ENCODE measurements at regions not wholly inside any gene's neighbourhood (a gene's known extent, or its start where the extent isn't known, plus 50 kb on each side); places are given as distances from the start of the nearest gene placed in this dataset.
"Not testable (repeated sequence)": the region's sequence is repeated elsewhere in the genome, so short reads cannot be mapped to it uniquely, and the experiment has no call there.

DNA sequence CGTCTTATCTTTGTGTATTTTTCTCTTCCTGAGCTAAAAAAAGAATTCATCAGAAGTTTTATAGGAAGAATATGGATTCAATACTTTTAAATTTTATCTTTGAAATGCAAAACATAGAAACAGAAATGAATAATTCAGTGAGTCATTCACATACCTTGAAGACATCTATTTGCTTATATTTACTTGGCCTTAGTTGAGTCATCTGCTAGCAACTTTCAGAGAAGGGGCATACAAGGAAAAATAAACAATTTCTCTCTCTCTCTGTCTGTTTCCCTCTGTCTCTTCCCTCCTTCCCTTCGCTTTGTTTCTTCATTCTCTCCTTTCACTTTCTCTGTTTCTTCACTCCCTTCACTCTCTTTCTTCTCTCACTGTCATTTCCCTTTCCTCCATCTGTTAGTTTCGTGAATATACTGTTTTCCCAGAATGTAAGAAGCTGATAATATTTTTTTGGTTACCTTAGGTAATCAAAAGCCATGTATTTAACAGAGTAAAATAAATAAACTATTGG is 477.2 kb downstream of the BRINP3 start:
- H3K9me3 Mint-ChIP-seq, result peaks cover 22% of the 10 kb centered on the region
- DNase-seq (no peak), ATAC-seq (no peak)
- H3K4me1 Mint-ChIP-seq, result no peaks in the 10 kb centered on the region
- no peak overlapping the region for H3K27ac Mint-ChIP-seq
- H3K36me3 Mint-ChIP-seq (ENCODE audit: low read depth), result no peaks in the 10 kb centered on the region
- H3K27me3 Mint-ChIP-seq, result no peaks in the 10 kb centered on the region
- no peak overlapping the region for H3K4me3 Mint-ChIP-seq

DNA sequence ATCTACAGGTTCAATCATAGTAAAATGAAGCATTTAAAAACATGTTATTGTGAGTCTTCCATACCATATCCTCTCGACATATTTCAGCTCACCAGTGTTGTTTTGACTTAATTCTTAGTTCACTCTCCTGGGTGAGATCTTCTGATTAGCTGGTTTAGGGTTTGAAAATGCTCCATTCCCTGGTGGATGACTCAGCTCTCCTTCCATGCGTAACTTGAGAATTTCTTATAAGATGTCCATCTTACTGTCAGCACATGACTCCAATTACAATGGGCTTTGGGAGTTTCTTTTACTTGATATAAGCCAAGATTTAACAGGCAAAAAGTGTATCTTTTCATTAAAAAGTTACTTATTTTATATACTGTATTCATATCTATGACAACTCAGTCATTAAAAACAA is 476.5 kb downstream of the BRINP3 start:
- H3K27ac Mint-ChIP-seq, result no peak overlapping the region
- H3K27me3 Mint-ChIP-seq, result no peaks in the 10 kb centered on the region
- H3K4me1 Mint-ChIP-seq, result no peaks in the 10 kb centered on the region
- H3K36me3 Mint-ChIP-seq (ENCODE audit: low read depth), result no peaks in the 10 kb centered on the region
- ATAC-seq, result no peak
- peaks cover 26% of the 10 kb centered on the region for H3K9me3 Mint-ChIP-seq
- no peak overlapping the region for H3K4me3 Mint-ChIP-seq
- no peak for DNase-seq

DNA sequence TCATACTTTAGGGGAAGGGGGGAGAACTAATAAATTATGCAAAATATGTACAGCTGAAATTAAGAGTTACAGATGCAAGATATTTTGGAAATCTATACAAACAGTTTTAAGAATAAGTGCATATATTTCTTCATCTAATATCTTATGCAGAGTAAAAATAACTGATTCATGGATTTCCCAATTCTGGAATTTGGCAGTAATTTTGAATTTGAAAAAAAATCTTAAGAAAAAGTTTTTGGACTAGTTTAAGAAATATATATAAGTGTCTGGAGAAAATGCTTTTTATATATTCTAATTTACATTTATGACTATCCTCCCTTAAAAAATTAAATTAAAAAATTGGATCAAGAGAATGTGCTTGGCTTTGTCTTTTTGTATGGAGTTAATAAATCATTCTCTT is 474.3 kb downstream of the BRINP3 start:
- DNase-seq, result no peak
- Mint-ChIP-seq H3K9me3 (peaks cover 25% of the 10 kb centered on the region), H3K4me3 (no peak overlapping the region), H3K27me3 (no peaks in the 10 kb centered on the region), H3K36me3 (ENCODE audit: low read depth) (no peaks in the 10 kb centered on the region), H3K4me1 (no peaks in the 10 kb centered on the region), H3K27ac (no peak overlapping the region)
- no peak for ATAC-seq

DNA sequence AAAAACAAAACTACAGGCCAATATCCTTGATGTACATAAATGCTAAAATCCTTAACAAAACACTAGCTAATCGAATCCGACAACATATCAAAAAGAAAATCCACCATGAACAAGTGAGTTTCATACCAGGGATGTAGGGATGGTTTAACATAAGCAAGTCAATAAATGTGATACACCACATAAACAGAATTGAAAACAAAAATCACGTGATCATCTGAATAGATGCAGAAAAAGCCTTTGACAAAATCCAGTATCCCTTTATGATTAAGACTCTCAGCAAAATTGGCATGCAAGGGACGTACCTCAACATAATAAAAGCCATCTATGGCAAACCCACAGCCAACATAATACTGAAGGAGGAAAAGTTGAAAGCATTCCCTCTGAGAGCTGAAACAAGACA is 466.1 kb downstream of the BRINP3 start:
- peaks cover 32% of the 10 kb centered on the region for H3K9me3 Mint-ChIP-seq
- H3K4me1 Mint-ChIP-seq, result no peaks in the 10 kb centered on the region
- H3K27ac Mint-ChIP-seq, result no peak overlapping the region
- no peak for ATAC-seq
- no peak overlapping the region for H3K4me3 Mint-ChIP-seq
- no peaks in the 10 kb centered on the region for H3K27me3 Mint-ChIP-seq
- DNase-seq, result no peak
- no peaks in the 10 kb centered on the region for H3K36me3 Mint-ChIP-seq (ENCODE audit: low read depth)

DNA sequence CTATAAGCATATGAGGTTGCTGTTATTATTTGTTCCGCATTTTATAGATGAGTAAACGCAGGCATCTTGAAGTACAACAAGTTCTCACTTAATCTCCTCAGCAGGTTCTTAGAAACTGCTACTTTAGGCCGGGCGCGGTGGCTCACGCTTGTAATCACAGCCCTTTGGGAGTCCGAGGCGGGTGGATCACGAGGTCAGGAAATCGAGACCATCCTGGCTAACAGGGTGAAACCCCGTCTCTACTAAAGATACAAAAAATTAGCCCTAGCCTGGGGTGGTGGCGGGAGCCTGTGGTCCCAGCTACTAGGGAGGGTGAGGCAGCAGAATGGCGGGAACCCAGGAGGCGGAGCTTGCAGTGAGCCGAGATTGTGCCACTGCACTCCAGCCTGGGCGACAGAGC is 458.5 kb downstream of the BRINP3 start:
- ATAC-seq; H3K4me3 Mint-ChIP-seq; H3K36me3 Mint-ChIP-seq (ENCODE audit: low read depth); DNase-seq; H3K27me3 Mint-ChIP-seq; H3K27ac Mint-ChIP-seq; H3K4me1 Mint-ChIP-seq: not testable (repeated sequence)
- H3K9me3 Mint-ChIP-seq, result peaks cover 22% of the 10 kb centered on the region

DNA sequence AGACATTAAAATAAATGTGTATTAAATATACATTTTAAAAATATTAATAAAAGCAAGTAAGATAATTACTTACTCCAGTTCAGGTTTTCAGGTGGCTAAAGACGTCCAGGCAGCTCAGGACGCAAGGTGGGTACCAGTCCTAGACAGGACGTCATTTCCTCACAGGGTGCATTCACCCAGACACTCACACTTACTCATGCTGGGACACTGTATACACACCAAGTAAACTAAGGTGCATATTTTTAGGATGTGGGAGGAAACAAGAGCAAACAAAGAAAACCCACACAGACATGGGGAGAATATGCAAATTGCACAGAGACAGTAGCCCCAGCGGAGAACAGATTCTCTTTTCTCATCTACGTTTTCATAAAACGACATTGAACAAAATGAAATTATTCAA is 457.9 kb downstream of the BRINP3 start:
- no peaks in the 10 kb centered on the region for H3K27me3 Mint-ChIP-seq
- no peak overlapping the region for H3K27ac Mint-ChIP-seq
- DNase-seq (no peak), ATAC-seq (no peak)
- H3K36me3 Mint-ChIP-seq (ENCODE audit: low read depth), result no peaks in the 10 kb centered on the region
- no peak overlapping the region for H3K4me3 Mint-ChIP-seq
- peaks cover 24% of the 10 kb centered on the region for H3K9me3 Mint-ChIP-seq
- no peaks in the 10 kb centered on the region for H3K4me1 Mint-ChIP-seq

DNA sequence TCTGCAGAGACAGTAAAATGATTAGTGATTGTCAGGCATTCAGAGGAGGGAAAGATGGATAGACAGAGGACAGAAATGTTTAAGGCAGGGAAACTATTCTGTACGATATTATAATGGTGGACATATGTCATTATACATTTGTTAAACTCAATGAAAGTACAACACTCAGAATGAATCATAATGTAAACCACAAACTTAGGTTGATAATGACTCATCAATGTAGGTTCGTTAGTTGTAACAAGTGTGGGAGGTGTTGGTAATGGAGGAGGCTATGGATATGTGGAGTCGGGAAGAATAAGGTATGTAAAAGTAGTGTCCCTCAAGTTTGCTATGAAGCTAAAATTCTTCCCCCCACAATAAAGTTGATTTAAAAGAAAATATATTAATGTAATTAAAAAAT is 455.0 kb downstream of the BRINP3 start:
- no peak for DNase-seq
- no peaks in the 10 kb centered on the region for H3K4me1 Mint-ChIP-seq
- no peak overlapping the region for H3K27ac Mint-ChIP-seq
- no peaks in the 10 kb centered on the region for H3K27me3 Mint-ChIP-seq
- no peak for ATAC-seq
- H3K9me3 Mint-ChIP-seq, result peaks cover 23% of the 10 kb centered on the region
- H3K36me3 Mint-ChIP-seq (ENCODE audit: low read depth), result no peaks in the 10 kb centered on the region
- H3K4me3 Mint-ChIP-seq, result no peak overlapping the region

DNA sequence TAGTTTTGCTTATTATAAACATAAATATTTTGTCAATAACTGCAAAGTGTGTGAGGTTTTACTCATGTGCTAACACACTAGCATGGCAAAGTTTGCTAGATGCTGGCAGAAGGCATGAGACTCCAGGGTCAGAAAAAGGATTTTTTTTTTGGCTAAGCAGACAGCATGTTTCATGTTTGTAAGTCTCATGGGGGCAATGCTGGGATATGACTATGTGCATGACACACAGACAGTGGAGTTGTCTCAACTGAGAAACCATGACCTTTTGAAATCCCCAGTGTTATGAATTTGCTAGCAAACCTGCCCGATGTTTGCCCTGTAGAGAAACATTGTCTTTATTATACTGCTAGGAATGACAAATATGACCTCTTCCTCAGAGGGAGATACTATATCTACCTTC is 448.2 kb downstream of the BRINP3 start:
- Mint-ChIP-seq H3K4me1 (no peaks in the 10 kb centered on the region), H3K36me3 (ENCODE audit: low read depth) (no peaks in the 10 kb centered on the region), H3K9me3 (peaks cover 15% of the 10 kb centered on the region), H3K27me3 (no peaks in the 10 kb centered on the region), H3K4me3 (no peak overlapping the region), H3K27ac (no peak overlapping the region)
- DNase-seq (no peak), ATAC-seq (no peak)

DNA sequence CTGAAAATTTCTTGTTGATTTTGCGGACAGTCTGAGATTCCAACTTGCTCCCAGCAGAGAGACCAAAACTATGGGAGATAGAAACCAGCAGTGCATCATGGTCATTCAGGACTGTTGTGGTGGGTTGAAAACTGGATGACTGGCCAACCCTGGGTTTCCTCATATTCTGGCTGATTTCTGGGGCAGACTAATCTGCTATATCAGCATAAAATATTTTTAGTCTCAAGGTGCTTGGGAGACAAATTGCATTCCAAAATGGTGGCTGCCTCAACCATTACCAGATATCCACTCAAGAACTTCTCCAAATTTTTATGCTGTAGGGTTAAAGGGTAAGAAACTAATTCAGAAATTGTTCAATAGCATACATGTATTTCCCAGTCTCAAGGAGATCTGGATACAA is 434.0 kb downstream of the BRINP3 start:
- H3K9me3 Mint-ChIP-seq, result peaks cover 24% of the 10 kb centered on the region
- H3K36me3 Mint-ChIP-seq (ENCODE audit: low read depth), result no peaks in the 10 kb centered on the region
- H3K4me1 Mint-ChIP-seq, result no peaks in the 10 kb centered on the region
- H3K27me3 Mint-ChIP-seq, result no peaks in the 10 kb centered on the region
- no peak overlapping the region for H3K4me3 Mint-ChIP-seq
- ATAC-seq (no peak), DNase-seq (no peak)
- H3K27ac Mint-ChIP-seq, result no peak overlapping the region

DNA sequence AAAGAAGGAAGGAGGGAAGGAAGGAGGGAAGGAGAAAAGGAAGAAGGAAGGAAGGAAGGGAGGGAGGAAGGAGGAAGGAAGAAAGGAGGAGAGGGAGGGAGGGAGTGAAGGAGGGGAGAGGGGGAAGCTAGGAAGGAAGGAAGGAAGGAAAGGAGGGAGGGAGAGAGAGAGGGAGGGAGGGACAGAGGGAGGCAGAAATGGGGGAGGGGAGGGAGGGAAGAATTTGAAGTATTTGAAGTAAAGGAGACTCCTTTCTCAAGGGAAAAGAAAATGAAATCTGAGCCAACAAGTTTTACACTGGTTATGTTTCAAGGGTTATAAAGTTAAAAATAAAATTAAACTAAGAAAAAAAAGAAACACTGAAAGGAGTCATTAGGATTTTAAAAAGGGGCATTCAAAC is 431.4 kb downstream of the BRINP3 start:
- H3K36me3 Mint-ChIP-seq (ENCODE audit: low read depth), result no peaks in the 10 kb centered on the region
- peaks cover 24% of the 10 kb centered on the region for H3K9me3 Mint-ChIP-seq
- H3K27ac Mint-ChIP-seq, result no peak overlapping the region
- no peak for ATAC-seq
- no peaks in the 10 kb centered on the region for H3K27me3 Mint-ChIP-seq
- no peak for DNase-seq
- H3K4me3 Mint-ChIP-seq, result no peak overlapping the region
- no peaks in the 10 kb centered on the region for H3K4me1 Mint-ChIP-seq

All from activated naive CD8-positive, alpha-beta T cell treated with anti-CD3 and anti-CD28 coated beads, Interleukin-2, amount 50 U/mL, for 24 hours (primary cell).